ENCODE measurements at regions not wholly inside any gene's neighbourhood (a gene's known extent, or its start where the extent isn't known, plus 50 kb on each side); places are given as distances from the start of the nearest gene placed in this dataset.

- Histone ChIP-seq H3K9me3 (ENCODE audit: control insufficient read depth in 4 of 4, insufficient read depth in 3 of 4, low read length in 3 of 4) (no peaks in the 10 kb centered on the region), H3K36me3 (ENCODE audit: control insufficient read depth in 4 of 4, insufficient read depth in 4 of 4, low read length in 4 of 4) (no peaks in the 10 kb centered on the region), H3K4me1 (ENCODE audit: control insufficient read depth in 5 of 5, insufficient read depth in 5 of 5, low read length in 5 of 5) (peaks cover 0 to 3% (median 0%) of the 10 kb centered on the region in 5 donors), H3K27me3 (ENCODE audit: control insufficient read depth in 3 of 3, insufficient read depth in 3 of 3, low read length in 2 of 3) (peaks cover 0 to 3% (median 0%) of the 10 kb centered on the region in 3 donors), H3K27ac (ENCODE audit: low read depth in 1 of 2, low read length in 1 of 2) (no peak overlapping the region), H3K9ac (ENCODE audit: insufficient read depth in 1 of 2, low read length in 2 of 2) (no peak overlapping the region), H3K4me3 (no peak overlapping the region)
- DNase-seq (peak in 2 of 3 donors; percentile 15 to 24), ATAC-seq (ENCODE audit: insufficient read depth, low FRiP score) (no peak)
- TF ChIP-seq CTCF (IDR thresholded peaks at IDR 0.05; ENCODE audit: control extremely low read depth, extremely low read depth), result no peak
- WGBS, 2 donors, result 42 to 44% methylated on average over 4 of the region's 4 CpGs
Measured at GRCh38 chr4:180636696-180637404, 1606.4 kb upstream of the TENM3 start.

GRCh38 chr4:180637616-180638015 lies 1605.6 kb upstream of the TENM3 start:
- H3K4me1 ChIP-seq (ENCODE audit: control insufficient read depth in 5 of 5, insufficient read depth in 5 of 5, low read length in 5 of 5), result peaks cover 0 to 3% (median 0%) of the 10 kb centered on the region in 5 donors
- DNase-seq (no peak), ATAC-seq (ENCODE audit: insufficient read depth, low FRiP score) (no peak)
- no peak overlapping the region for H3K9ac ChIP-seq (ENCODE audit: insufficient read depth in 1 of 2, low read length in 2 of 2)
- H3K36me3 ChIP-seq (ENCODE audit: control insufficient read depth in 4 of 4, insufficient read depth in 4 of 4, low read length in 4 of 4), result no peaks in the 10 kb centered on the region
- WGBS, 2 donors, result 78 to 80% methylated on average over 5 of the region's 5 CpGs
- no peak overlapping the region for H3K27ac ChIP-seq (ENCODE audit: low read depth in 1 of 2, low read length in 1 of 2)
- no peak for TF ChIP-seq CTCF (IDR thresholded peaks at IDR 0.05; ENCODE audit: control extremely low read depth, extremely low read depth)
- peaks cover 0 to under 1% (median 0%) of the 10 kb centered on the region in 3 donors for H3K27me3 ChIP-seq (ENCODE audit: control insufficient read depth in 3 of 3, insufficient read depth in 3 of 3, low read length in 2 of 3)
- H3K9me3 ChIP-seq (ENCODE audit: control insufficient read depth in 4 of 4, insufficient read depth in 3 of 4, low read length in 3 of 4), result no peaks in the 10 kb centered on the region
- no peak overlapping the region for H3K4me3 ChIP-seq

- 60 to 69% methylated on average over 2 of the region's 2 CpGs for WGBS, 2 donors
- ATAC-seq (ENCODE audit: insufficient read depth, low FRiP score), result no peak
- no peak for TF ChIP-seq CTCF (IDR thresholded peaks at IDR 0.05; ENCODE audit: control extremely low read depth, extremely low read depth)
- no peak for DNase-seq
- Histone ChIP-seq H3K9ac (ENCODE audit: insufficient read depth in 1 of 2, low read length in 2 of 2) (no peak overlapping the region), H3K9me3 (ENCODE audit: control insufficient read depth in 4 of 4, insufficient read depth in 3 of 4, low read length in 3 of 4) (no peaks in the 10 kb centered on the region), H3K27me3 (ENCODE audit: control insufficient read depth in 3 of 3, insufficient read depth in 3 of 3, low read length in 2 of 3) (no peaks in the 10 kb centered on the region), H3K36me3 (ENCODE audit: control insufficient read depth in 4 of 4, insufficient read depth in 4 of 4, low read length in 4 of 4) (no peaks in the 10 kb centered on the region), H3K4me3 (no peak overlapping the region), H3K27ac (ENCODE audit: low read depth in 1 of 2, low read length in 1 of 2) (no peak overlapping the region), H3K4me1 (ENCODE audit: control insufficient read depth in 5 of 5, insufficient read depth in 5 of 5, low read length in 5 of 5) (peaks cover 0 to 3% (median 0%) of the 10 kb centered on the region in 5 donors)
Measured at GRCh38 chr4:180640193-180640592, 1603.0 kb upstream of the TENM3 start.

GRCh38 chr4:180641495-180641894 lies 1601.7 kb upstream of the TENM3 start:
- 59 to 64% methylated on average over 4 of the region's 4 CpGs for WGBS, 2 donors
- TF ChIP-seq CTCF (IDR thresholded peaks at IDR 0.05; ENCODE audit: control extremely low read depth, extremely low read depth), result no peak
- ATAC-seq (ENCODE audit: insufficient read depth, low FRiP score) (no peak), DNase-seq (no peak)
- Histone ChIP-seq H3K9ac (ENCODE audit: insufficient read depth in 1 of 2, low read length in 2 of 2) (no peak overlapping the region), H3K36me3 (ENCODE audit: control insufficient read depth in 4 of 4, insufficient read depth in 4 of 4, low read length in 4 of 4) (no peaks in the 10 kb centered on the region), H3K4me1 (ENCODE audit: control insufficient read depth in 5 of 5, insufficient read depth in 5 of 5, low read length in 5 of 5) (no peaks in the 10 kb centered on the region), H3K27ac (ENCODE audit: low read depth in 1 of 2, low read length in 1 of 2) (no peak overlapping the region), H3K9me3 (ENCODE audit: control insufficient read depth in 4 of 4, insufficient read depth in 3 of 4, low read length in 3 of 4) (no peaks in the 10 kb centered on the region), H3K4me3 (no peak overlapping the region), H3K27me3 (ENCODE audit: control insufficient read depth in 3 of 3, insufficient read depth in 3 of 3, low read length in 2 of 3) (no peaks in the 10 kb centered on the region)
